IMR-90 (cell line): ENCODE measurements at regions not wholly inside any gene's neighbourhood (a gene's known extent, or its start where the extent isn't known, plus 50 kb on each side); places are given as distances from the start of the nearest gene placed in this dataset.

Experiments used
- ATAC-seq: fragments of 200-7000 bp; cut with Tn5 transposase; 2 replicates; pipeline ENCODE4 v1.9.1; 2020; ENCODE audit warnings: low read depth, mild to moderate bottlenecking, moderate library complexity
- BruUV-seq: library from RNA; stranded (reverse); fragments of 400-500 nt; replicated peaks from 2 replicates; lab custom pipeline; 2021; lab: Mats Ljungman, UMichigan
- CTCF ChIA-PET: fragments of 300-600 bp; formaldehyde crosslinking; extraction: SDS; loops from one replicate; lab custom pipeline; 2021; ENCODE audit warnings: antibody characterized with exemption; lab: Yijun Ruan, JAX
- POLR2A ChIA-PET: fragments of 300-600 bp; sonication (Branson Sonifier 250); formaldehyde crosslinking; loops from one replicate; lab custom pipeline; 2022; ENCODE audit warnings: antibody characterized with exemption; ENCODE audit not compliant: unreplicated experiment; lab: Charles Lee
- DNase-seq: peaks from one replicate; pipeline ENCODE4 v3.0.0; 2013
- H2AFZ ChIP-seq: replicated peaks from 2 replicates; pipeline ENCODE3; 2013; ENCODE audit warnings: low read length, mild to moderate bottlenecking; ENCODE audit not compliant: poor library complexity
- H2AK5ac ChIP-seq: 2 replicates; pipeline ENCODE4 v1.6.1; 2013; ENCODE audit warnings: low read depth, low read length, inconsistent platforms
- H2AK9ac ChIP-seq: replicated peaks from 2 replicates; pipeline ENCODE3; 2013; ENCODE audit warnings: mild to moderate bottlenecking, low read depth, low read length, moderate library complexity; ENCODE audit not compliant: poor library complexity
- H2BK120ac ChIP-seq: 2 replicates; pipeline ENCODE4 v1.6.1; 2013; ENCODE audit warnings: low read depth, low read length, inconsistent platforms
- H2BK15ac ChIP-seq: 3 replicates; pipeline ENCODE4 v1.6.1; 2013; ENCODE audit warnings: low read depth, low read length, inconsistent platforms
- H2BK20ac ChIP-seq: 2 replicates; pipeline ENCODE4 v1.6.1; 2013; ENCODE audit warnings: low read depth, mild to moderate bottlenecking, inconsistent platforms, low read length, moderate library complexity
- H2BK5ac ChIP-seq: 2 replicates; pipeline ENCODE4 v1.6.1; 2013; ENCODE audit warnings: mild to moderate bottlenecking, low read depth, low read length, inconsistent platforms; ENCODE audit not compliant: poor library complexity, severe bottlenecking
- H3K14ac ChIP-seq: replicated peaks from 2 replicates; pipeline ENCODE4 v1.6.1; 2013; ENCODE audit warnings: low read depth, low read length, inconsistent platforms
- H3K18ac ChIP-seq: 2 replicates; pipeline ENCODE4 v1.6.1; 2013; ENCODE audit warnings: low read depth, low read length, control low read depth
- H3K23ac ChIP-seq: 2 replicates; pipeline ENCODE4 v1.6.1; 2013; ENCODE audit warnings: low read depth, low read length, inconsistent platforms
- H3K27ac ChIP-seq: 2 replicates; pipeline ENCODE4 v1.5.1; 2013; ENCODE audit warnings: mild to moderate bottlenecking, control low read depth, low read length; ENCODE audit not compliant: insufficient read depth
- H3K27me3 ChIP-seq: 2 replicates; pipeline ENCODE4 v1.6.1; 2013; ENCODE audit warnings: low read length; ENCODE audit not compliant: control insufficient read depth, insufficient read depth
- H3K36me3 ChIP-seq: 2 replicates; pipeline ENCODE4 v1.6.1; 2013; ENCODE audit warnings: low read length, mixed read lengths; ENCODE audit not compliant: control insufficient read depth, insufficient read depth
- H3K4ac ChIP-seq: 2 replicates; pipeline ENCODE4 v1.6.1; 2013; ENCODE audit warnings: low read depth, low read length, inconsistent platforms
- H3K4me1 ChIP-seq: 2 replicates; pipeline ENCODE4 v1.6.1; 2013; ENCODE audit warnings: low read length, mixed read lengths; ENCODE audit not compliant: control insufficient read depth, insufficient read depth
- H3K4me2 ChIP-seq: 2 replicates; pipeline ENCODE4 v1.6.1; 2013; ENCODE audit warnings: low read depth, mild to moderate bottlenecking, control low read depth, low read length, moderate library complexity
- H3K4me3 ChIP-seq: 2 replicates; pipeline ENCODE4 v1.5.1; 2013; ENCODE audit warnings: low read depth, mild to moderate bottlenecking, control low read depth, low read length, moderate library complexity; ENCODE audit not compliant: insufficient read depth
- H3K56ac ChIP-seq: 2 replicates; pipeline ENCODE4 v1.6.1; 2013; ENCODE audit warnings: low read length, inconsistent platforms; ENCODE audit not compliant: insufficient read depth; ENCODE audit errors: extremely low read depth
- H3K79me1 ChIP-seq, 2 experiments: 2 replicates each; pipeline ENCODE4 v1.6.1; 2013; ENCODE audit warnings: low read length in 2 of 2, inconsistent platforms in 1 of 2, low read depth in 1 of 2
- H3K9ac ChIP-seq: 2 replicates; pipeline ENCODE4 v1.6.1; 2013; ENCODE audit warnings: low read depth, low read length, control low read depth
- H3K9me1 ChIP-seq: 2 replicates; pipeline ENCODE4 v1.6.1; 2013; ENCODE audit warnings: low read length, inconsistent platforms; ENCODE audit not compliant: insufficient read depth
- H3K9me3 ChIP-seq: 2 replicates; pipeline ENCODE4 v1.6.1; 2013; ENCODE audit warnings: low read length; ENCODE audit not compliant: control insufficient read depth, insufficient read depth
- H4K20me1 ChIP-seq: 2 replicates; pipeline ENCODE4 v1.6.1; 2013; ENCODE audit warnings: low read length, inconsistent platforms; ENCODE audit not compliant: insufficient read depth
- H4K5ac ChIP-seq: 2 replicates; pipeline ENCODE4 v1.6.1; 2013; ENCODE audit warnings: mild to moderate bottlenecking, low read depth, low read length, control low read depth
- H4K8ac ChIP-seq, 2 experiments: 2 replicates each; pipeline ENCODE4 v1.6.1; 2013; ENCODE audit warnings: low read depth in 2 of 2, low read length in 2 of 2, control low read depth in 1 of 2, inconsistent platforms in 1 of 2
- H4K91ac ChIP-seq: 2 replicates; pipeline ENCODE4 v1.6.1; 2013; ENCODE audit warnings: low read depth, low read length, inconsistent platforms; ENCODE audit not compliant: insufficient read depth
- BHLHE40 ChIP-seq: fragments of 150-350 bp; IDR thresholded peaks from 2 replicates; pipeline ENCODE4 v1.6.1; 2016; ENCODE audit warnings: mild to moderate bottlenecking, low read depth, low read length
- CEBPB ChIP-seq: IDR thresholded peaks from 2 replicates; pipeline ENCODE4 v1.6.1; 2012; ENCODE audit warnings: low read depth, low read length, improper control_type of control experiment
- CHD1 ChIP-seq: IDR thresholded peaks from 2 replicates; pipeline ENCODE4 v1.6.1; 2012; ENCODE audit warnings: low read depth, low read length, improper control_type of control experiment
- CTCF ChIP-seq: conservative IDR thresholded peaks from 2 replicates; pipeline ENCODE4 v1.5.1; 2012; ENCODE audit warnings: mild to moderate bottlenecking, low read depth, low read length, improper control_type of control experiment
- ELK1 ChIP-seq: fragments of 150-350 bp; IDR thresholded peaks from 2 replicates; pipeline ENCODE4 v1.6.1; 2016; ENCODE audit warnings: low read depth, mild to moderate bottlenecking, low read length, moderate library complexity, borderline replicate concordance
- FOS ChIP-seq: fragments of 150-350 bp; IDR thresholded peaks from 2 replicates; pipeline ENCODE4 v1.6.1; 2016; ENCODE audit warnings: low read depth, low read length
- MAFK ChIP-seq: IDR thresholded peaks from 2 replicates; pipeline ENCODE4 v1.6.1; 2012; ENCODE audit warnings: low read depth, low read length, improper control_type of control experiment
- MAZ ChIP-seq: IDR thresholded peaks from 2 replicates; pipeline ENCODE4 v1.6.1; 2012; ENCODE audit warnings: low read depth, mild to moderate bottlenecking, low read length, improper control_type of control experiment, moderate library complexity, borderline replicate concordance
- MXI1 ChIP-seq: IDR thresholded peaks from 2 replicates; pipeline ENCODE4 v1.6.1; 2012; ENCODE audit warnings: low read depth, mild to moderate bottlenecking, low read length, moderate library complexity, borderline replicate concordance
- NFE2L2 ChIP-seq: fragments of 150-350 bp; IDR thresholded peaks from 2 replicates; pipeline ENCODE4 v1.6.1; 2016; ENCODE audit warnings: low read depth, mild to moderate bottlenecking, low read length
- POLR2A ChIP-seq: IDR thresholded peaks from 2 replicates; pipeline ENCODE4 v1.6.1; 2012; ENCODE audit warnings: mild to moderate bottlenecking, low read depth, low read length
- RAD21 ChIP-seq: IDR thresholded peaks from 2 replicates; pipeline ENCODE4 v1.6.1; 2012; ENCODE audit warnings: low read length, improper control_type of control experiment
- RCOR1 ChIP-seq: IDR thresholded peaks from 2 replicates; pipeline ENCODE4 v1.6.1; 2012; ENCODE audit warnings: mild to moderate bottlenecking, low read length, improper control_type of control experiment; ENCODE audit not compliant: insufficient replicate concordance
- RFX5 ChIP-seq: IDR thresholded peaks from 2 replicates; pipeline ENCODE4 v1.8.0; 2012; ENCODE audit warnings: low read depth, mild to moderate bottlenecking, low read length, moderate library complexity
- SMC3 ChIP-seq: fragments of 150-350 bp; IDR thresholded peaks from 2 replicates; pipeline ENCODE4 v1.6.1; 2016; ENCODE audit warnings: low read depth, mild to moderate bottlenecking, antibody characterized with exemption, low read length, moderate library complexity
- WGBS, 2 experiments: methylation state at CpG; one replicate each; pipeline versions ENCODE4 v1.1.5 to v1.1.7; 2013; ENCODE audit warnings: missing lambda C conversion rate in 2 of 2; ENCODE audit not compliant: insufficient read length in 1 of 2; ENCODE audit errors: extremely low coverage in 2 of 2; 5-methylcytosine and 5-hydroxymethylcytosine counted together
- dilution Hi-C: fragments of 300-500 bp; cut with HindIII; formaldehyde crosslinking; loops from one replicate; pipeline ENCODE4 v1.14.3; 2018; ENCODE audit warnings: low sequenced_read_pairs; ENCODE audit not compliant: unreplicated experiment
- in situ Hi-C: fragments of 300-500 bp; cut with MboI; formaldehyde crosslinking; loops from 3 replicates; pipeline ENCODE4 v1.14.3; 2019; ENCODE audit warnings: low sequenced_read_pairs, inconsistent platforms, mixed read lengths
- intact Hi-C: fragments of 100-400 bp; cut with micrococcal nuclease; formaldehyde crosslinking; loops from 2 replicates; pipeline ENCODE4 v1.10.0; 2022
- TF ChIP-seq, protein P1 (sequence below): fragments of 150-350 bp; IDR thresholded peaks from 2 replicates; pipeline ENCODE4 v1.6.1; 2017; ENCODE audit warnings: mild to moderate bottlenecking, antibody characterized with exemption, low read length, low read depth

DNA sequence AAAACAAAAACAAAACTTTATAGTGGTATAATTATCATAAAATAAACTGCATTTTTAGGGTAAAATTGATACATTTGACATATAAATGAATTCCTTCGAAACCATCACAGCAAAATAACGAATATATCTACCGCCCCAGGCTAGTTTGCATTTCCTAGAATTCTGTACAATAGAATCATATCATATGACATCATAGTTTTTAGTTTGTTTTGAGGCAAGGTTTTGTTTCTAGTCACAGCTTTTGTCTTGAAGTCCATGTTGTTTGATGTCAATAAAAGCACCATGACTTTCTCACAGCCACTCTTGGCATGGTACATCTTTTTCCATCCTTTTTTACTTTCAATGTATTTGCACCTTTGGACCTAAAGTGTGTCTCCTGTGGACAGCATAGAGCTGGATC, 102.9 kb downstream of the FOXL3 start:
- no peak overlapping the region for H4K5ac ChIP-seq
- CTCF ChIA-PET = no interaction called here
- H3K4me1 ChIP-seq = no peaks in the 10 kb centered on the region
- H2BK120ac ChIP-seq = no peak overlapping the region
- POLR2A ChIA-PET = no interaction called here
- no peak overlapping the region for H2BK5ac ChIP-seq
- H2AK5ac ChIP-seq = no peak overlapping the region
- no peak overlapping the region for H3K18ac ChIP-seq
- H3K27me3 ChIP-seq = no peaks in the 10 kb centered on the region; the same call in 1 of the 2 replicates
- peaks cover 21% of the 10 kb centered on the region for H3K9me3 ChIP-seq
- H3K56ac ChIP-seq = no peak overlapping the region
- H4K20me1 ChIP-seq = no peaks in the 10 kb centered on the region
- BruUV-seq = no TSS peak
- no peak overlapping the region for H3K4ac ChIP-seq
- DNase-seq (no peak), ATAC-seq (no peak)
- no peak overlapping the region for H4K91ac ChIP-seq
- no peak overlapping the region for H3K23ac ChIP-seq
- H3K79me1 ChIP-seq = no peaks in the 10 kb centered on the region
- H2AK9ac ChIP-seq = no peak overlapping the region
- no peak overlapping the region for H2BK15ac ChIP-seq
- intact Hi-C loops (no loop called here), in situ Hi-C loops (no loop called here), dilution Hi-C loops (no loop called here)
- no peak overlapping the region for H3K27ac ChIP-seq
- H2AFZ ChIP-seq = no peak overlapping the region
- no peak overlapping the region for H3K9ac ChIP-seq
- WGBS, 2 experiments = no CpG with 5 or more reads among the region's 3 CpGs
- no peak overlapping the region for H3K14ac ChIP-seq
- TF ChIP-seq CTCF (no peak), CEBPB (no peak), SMC3 (no peak), MAZ (no peak), RAD21 (no peak), ELK1 (no peak), FOS (no peak), MXI1 (no peak), NFE2L2 (no peak), CHD1 (no peak), RFX5 (no peak), RCOR1 (no peak), BHLHE40 (no peak), POLR2A (no peak), MAFK (no peak)
- TF ChIP-seq, protein P1, sequence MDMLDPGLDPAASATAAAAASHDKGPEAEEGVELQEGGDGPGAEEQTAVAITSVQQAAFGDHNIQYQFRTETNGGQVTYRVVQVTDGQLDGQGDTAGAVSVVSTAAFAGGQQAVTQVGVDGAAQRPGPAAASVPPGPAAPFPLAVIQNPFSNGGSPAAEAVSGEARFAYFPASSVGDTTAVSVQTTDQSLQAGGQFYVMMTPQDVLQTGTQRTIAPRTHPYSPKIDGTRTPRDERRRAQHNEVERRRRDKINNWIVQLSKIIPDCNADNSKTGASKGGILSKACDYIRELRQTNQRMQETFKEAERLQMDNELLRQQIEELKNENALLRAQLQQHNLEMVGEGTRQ = no peak
- no peak overlapping the region for H2BK20ac ChIP-seq
- no peak overlapping the region for H4K8ac ChIP-seq
- H3K9me1 ChIP-seq = no peaks in the 10 kb centered on the region
- no peak overlapping the region for H3K4me2 ChIP-seq
- no peaks in the 10 kb centered on the region for H3K36me3 ChIP-seq
- no peak overlapping the region for H3K4me3 ChIP-seq
